SK-N-SH (cell line): ENCODE measurements at regions not wholly inside any gene's neighbourhood (a gene's known extent, or its start where the extent isn't known, plus 50 kb on each side); places are given as distances from the start of the nearest gene placed in this dataset.
A peak's percentile ranks its signal among the peaks of the same experiment; 100 is the strongest.

Experiments
- CHD2 ChIP-seq: fragments of 150-350 bp; IDR thresholded peaks from 2 replicates; pipeline ENCODE4 v1.6.1; 2018; ENCODE audit warnings: low read length; ENCODE audit not compliant: partially characterized antibody
- CTCF ChIP-seq: fragments of 200-600 bp; sonication (generic); IDR thresholded peaks from 2 replicates; pipeline ENCODE4 v1.6.1; 2017; ENCODE audit warnings: antibody characterized with exemption, mild to moderate bottlenecking, moderate library complexity
- EZH2phosphoT487 ChIP-seq: fragments of 200-600 bp; sonication (generic); IDR thresholded peaks from 2 replicates; pipeline ENCODE4 v1.6.1; 2017; ENCODE audit warnings: low read depth, mixed run types, mild to moderate bottlenecking, antibody characterized with exemption, moderate library complexity, borderline replicate concordance
- FOSL2 ChIP-seq: IDR thresholded peaks from 2 replicates; pipeline ENCODE4 v1.4.0; 2012; ENCODE audit warnings: low read depth, mild to moderate bottlenecking, moderate library complexity, borderline replicate concordance
- MEF2A ChIP-seq: IDR thresholded peaks from 2 replicates; pipeline ENCODE4 v1.4.0; 2012; ENCODE audit warnings: low read depth, borderline replicate concordance
- MXI1 ChIP-seq: IDR thresholded peaks from 2 replicates; pipeline ENCODE4 v1.6.1; 2012; ENCODE audit warnings: mild to moderate bottlenecking, low read depth, low read length, improper control_type of control experiment
- NFIC ChIP-seq: IDR thresholded peaks from 2 replicates; pipeline ENCODE4 v1.4.0; 2012; ENCODE audit warnings: borderline replicate concordance
- NRF1 ChIP-seq: IDR thresholded peaks from 2 replicates; pipeline ENCODE4 v1.6.1; 2012; ENCODE audit warnings: low read depth, mild to moderate bottlenecking, low read length
- RAD21 ChIP-seq: IDR thresholded peaks from 2 replicates; pipeline ENCODE4 v1.6.1; 2012; ENCODE audit warnings: mild to moderate bottlenecking, low read length
- RCOR1 ChIP-seq: fragments of 150-350 bp; IDR thresholded peaks from 2 replicates; pipeline ENCODE4 v1.6.1; 2017; ENCODE audit warnings: antibody characterized with exemption, low read length
- REST ChIP-seq: IDR thresholded peaks from 2 replicates; pipeline ENCODE4 v1.6.1; 2012; ENCODE audit warnings: mild to moderate bottlenecking, low read depth, low read length, moderate library complexity
- RFX5 ChIP-seq: IDR thresholded peaks from 2 replicates; pipeline ENCODE4 v1.6.1; 2012; ENCODE audit warnings: mild to moderate bottlenecking, improper control_type of control experiment, low read length
- RXRA ChIP-seq: IDR thresholded peaks from 2 replicates; pipeline ENCODE4 v1.4.0; 2012; ENCODE audit warnings: low read depth, mild to moderate bottlenecking, borderline replicate concordance
- SIN3A ChIP-seq: IDR thresholded peaks from 2 replicates; pipeline ENCODE4 v1.6.1; 2012; ENCODE audit warnings: low read depth, mild to moderate bottlenecking, low read length, moderate library complexity, borderline replicate concordance
- TAF1 ChIP-seq: IDR thresholded peaks from 2 replicates; pipeline ENCODE4 v1.6.1; 2012; ENCODE audit warnings: low read depth, mild to moderate bottlenecking, low read length, moderate library complexity, borderline replicate concordance
- TCF12 ChIP-seq: IDR thresholded peaks from 2 replicates; pipeline ENCODE4 v1.4.0; 2012
- TEAD4 ChIP-seq: IDR thresholded peaks from 2 replicates; pipeline ENCODE4 v1.4.0; 2012; ENCODE audit warnings: mild to moderate bottlenecking, borderline replicate concordance; ENCODE audit not compliant: insufficient read depth
- TF ChIP-seq, protein P1 (sequence below): IDR thresholded peaks from 2 replicates; pipeline ENCODE4 v1.4.0; 2012; ENCODE audit warnings: low read depth

DNA sequence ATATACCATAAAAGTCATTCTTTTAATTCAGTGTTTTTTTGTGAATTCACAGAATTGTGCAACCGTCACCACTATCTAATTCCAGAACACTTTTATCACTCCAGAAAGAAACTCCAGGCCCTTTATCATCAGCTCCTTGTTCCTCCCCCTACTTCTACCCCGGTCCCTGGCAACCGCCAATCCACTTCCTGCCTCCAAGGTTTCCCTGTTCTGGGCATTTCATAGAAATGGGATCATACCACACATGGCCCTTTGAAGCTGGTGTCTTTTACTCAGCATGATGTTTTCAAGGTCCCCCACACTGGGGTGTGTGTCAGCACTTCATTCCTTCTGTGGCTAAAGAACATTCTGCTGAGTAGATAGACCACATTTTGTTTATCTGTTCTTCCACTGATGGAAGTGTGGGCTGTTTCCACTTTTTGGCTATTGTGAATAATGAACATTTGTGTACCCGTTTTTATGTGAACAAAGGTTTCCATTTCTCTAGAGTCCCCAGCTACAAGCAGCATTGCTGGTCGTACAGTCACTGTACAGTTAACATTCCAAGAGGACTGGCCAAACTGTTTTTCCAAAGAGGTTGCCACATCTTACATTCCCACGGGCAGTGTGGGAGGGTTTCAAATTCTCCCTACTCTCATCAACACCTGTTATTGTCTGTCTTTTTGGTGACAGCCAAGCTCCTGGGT, 75.8 kb upstream of the ZNF469 start (continued):
- TF ChIP-seq, protein P1, sequence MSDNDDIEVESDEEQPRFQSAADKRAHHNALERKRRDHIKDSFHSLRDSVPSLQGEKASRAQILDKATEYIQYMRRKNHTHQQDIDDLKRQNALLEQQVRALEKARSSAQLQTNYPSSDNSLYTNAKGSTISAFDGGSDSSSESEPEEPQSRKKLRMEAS, result no peak; the same call in 1 of the 2 replicates
- TF ChIP-seq NFIC, result peak; percentile 50; the same call in 1 of the 2 replicates
- no peak for TF ChIP-seq SIN3A
- TF ChIP-seq TAF1, result no peak
- TF ChIP-seq TEAD4, result peak; percentile 45; the same call in 1 of the 2 replicates
- no peak for TF ChIP-seq MEF2A
- TF ChIP-seq RFX5, result no peak
- no peak for TF ChIP-seq MXI1
- no peak for TF ChIP-seq RAD21
- TF ChIP-seq CHD2, result no peak
- peak; percentile 89 for TF ChIP-seq TCF12
- no peak for TF ChIP-seq CTCF
- no peak for TF ChIP-seq RXRA
- TF ChIP-seq EZH2phosphoT487, result no peak
- peak; percentile 47; the same call in 1 of the 2 replicates for TF ChIP-seq REST
- no peak for TF ChIP-seq RCOR1
- TF ChIP-seq FOSL2, result 0 out of 2 replicates have a peak, but pooled peaks have one; percentile 36
- TF ChIP-seq NRF1, result no peak
